DND-41 (cell line): ENCODE measurements at regions not wholly inside any gene's neighbourhood (a gene's known extent, or its start where the extent isn't known, plus 50 kb on each side); places are given as distances from the start of the nearest gene placed in this dataset.

ENCODE experiments used
- CTCF ChIP-seq: IDR thresholded peaks from 2 replicates; pipeline ENCODE4 v1.5.1; 2012; ENCODE audit warnings: borderline replicate concordance, low read length, moderate library complexity, mild to moderate bottlenecking; ENCODE audit not compliant: poor library complexity, severe bottlenecking; ENCODE audit errors: extremely low read depth
- EZH2 ChIP-seq: IDR thresholded peaks from 3 replicates; pipeline ENCODE4 v1.6.1; 2012; ENCODE audit warnings: borderline replicate concordance, low read depth, mild to moderate bottlenecking, moderate library complexity, low read length, inconsistent platforms; ENCODE audit not compliant: severe bottlenecking

GRCh38 chr6:142683714-142684141 is 261.2 kb downstream of the HIVEP2 start:
- TF ChIP-seq CTCF (no peak), EZH2 (no peak)
